Endothelial cell (in vitro differentiated cells): ENCODE measurements at regions not wholly inside any gene's neighbourhood (a gene's known extent, or its start where the extent isn't known, plus 50 kb on each side); places are given as distances from the start of the nearest gene placed in this dataset.

Experiments
- DNase-seq: peaks from one replicate; pipeline ENCODE4 v3.0.0; 2021; ENCODE audit warnings: low spot score
- H3K27ac Mint-ChIP-seq: one replicate; pipeline ENCODE4 v1.8.0; 2021; ENCODE audit warnings: mixed read lengths, inconsistent platforms; ENCODE audit not compliant: unreplicated experiment
- H3K27me3 Mint-ChIP-seq: one replicate; pipeline ENCODE4 v1.8.0; 2021; ENCODE audit warnings: mild to moderate bottlenecking, moderate library complexity, mixed read lengths, inconsistent platforms; ENCODE audit not compliant: unreplicated experiment
- H3K36me3 Mint-ChIP-seq: one replicate; pipeline ENCODE4 v1.8.0; 2021; ENCODE audit warnings: mild to moderate bottlenecking, low read depth, mixed read lengths, inconsistent platforms; ENCODE audit not compliant: unreplicated experiment
- H3K4me1 Mint-ChIP-seq: one replicate; pipeline ENCODE4 v1.8.0; 2021; ENCODE audit warnings: mild to moderate bottlenecking, mixed read lengths, inconsistent platforms; ENCODE audit not compliant: unreplicated experiment
- H3K4me3 Mint-ChIP-seq: one replicate; pipeline ENCODE4 v1.8.0; 2021; ENCODE audit warnings: mild to moderate bottlenecking, mixed read lengths, inconsistent platforms; ENCODE audit not compliant: unreplicated experiment
- H3K9me3 Mint-ChIP-seq: one replicate; pipeline ENCODE4 v1.8.0; 2021; ENCODE audit warnings: mixed read lengths, inconsistent platforms; ENCODE audit not compliant: unreplicated experiment
- CTCF ChIP-seq: fragments of 200-600 bp; sonication (generic); IDR thresholded peaks from one replicate; pipeline ENCODE4 v1.5.0; 2021; ENCODE audit warnings: antibody characterized with exemption; ENCODE audit not compliant: unreplicated experiment

GRCh38 chr20:60837173-60837770, 414.8 kb upstream of the CDH4 start:
- no peak overlapping the region for H3K4me3 Mint-ChIP-seq
- no peak for TF ChIP-seq CTCF
- H3K27me3 Mint-ChIP-seq = no peaks in the 10 kb centered on the region
- no peaks in the 10 kb centered on the region for H3K4me1 Mint-ChIP-seq
- H3K36me3 Mint-ChIP-seq = no peaks in the 10 kb centered on the region
- H3K9me3 Mint-ChIP-seq = no peaks in the 10 kb centered on the region
- H3K27ac Mint-ChIP-seq = no peak overlapping the region
- no peak for DNase-seq

GRCh38 chr20:60838297-60838696, 413.8 kb upstream of the CDH4 start:
- no peak for DNase-seq
- no peak for TF ChIP-seq CTCF
- H3K27ac Mint-ChIP-seq = no peak overlapping the region
- H3K4me3 Mint-ChIP-seq = no peak overlapping the region
- no peaks in the 10 kb centered on the region for H3K27me3 Mint-ChIP-seq
- no peaks in the 10 kb centered on the region for H3K4me1 Mint-ChIP-seq
- H3K36me3 Mint-ChIP-seq = no peaks in the 10 kb centered on the region
- H3K9me3 Mint-ChIP-seq = no peaks in the 10 kb centered on the region

GRCh38 chr20:60840971-60841370, 411.1 kb upstream of the CDH4 start:
- DNase-seq = no peak
- no peak for TF ChIP-seq CTCF
- no peaks in the 10 kb centered on the region for H3K9me3 Mint-ChIP-seq

GRCh38 chr20:60845146-60845545, 406.9 kb upstream of the CDH4 start:
- Mint-ChIP-seq H3K36me3 (no peaks in the 10 kb centered on the region), H3K9me3 (no peaks in the 10 kb centered on the region), H3K27ac (no peak overlapping the region), H3K27me3 (no peaks in the 10 kb centered on the region), H3K4me1 (no peaks in the 10 kb centered on the region), H3K4me3 (no peak overlapping the region)
- no peak for DNase-seq
- TF ChIP-seq CTCF = no peak

More at GRCh38 chr20:60840971-60841370, 411.1 kb upstream of the CDH4 start:
- H3K27me3 Mint-ChIP-seq = no peaks in the 10 kb centered on the region
- H3K36me3 Mint-ChIP-seq = no peaks in the 10 kb centered on the region
- no peak overlapping the region for H3K27ac Mint-ChIP-seq
- H3K4me1 Mint-ChIP-seq = no peaks in the 10 kb centered on the region
- no peak overlapping the region for H3K4me3 Mint-ChIP-seq

- Mint-ChIP-seq H3K4me3 (no peak overlapping the region), H3K4me1 (no peaks in the 10 kb centered on the region), H3K9me3 (no peaks in the 10 kb centered on the region), H3K36me3 (no peaks in the 10 kb centered on the region), H3K27me3 (no peaks in the 10 kb centered on the region), H3K27ac (no peak overlapping the region)
- peak; percentile 60 for DNase-seq
- peak; percentile 38 for TF ChIP-seq CTCF
Observed at GRCh38 chr20:60851826-60852704, 400.0 kb upstream of the CDH4 start.
